OCI-M2 (cell line): ENCODE measurements at regions not wholly inside any gene's neighbourhood (a gene's known extent, or its start where the extent isn't known, plus 50 kb on each side); places are given as distances from the start of the nearest gene placed in this dataset.

ENCODE experiments used
- DNase-seq: peaks from one replicate; lab custom pipeline; 2025; ENCODE audit not compliant: unreplicated experiment; lab: John Stamatoyannopoulos, UW

DNA sequence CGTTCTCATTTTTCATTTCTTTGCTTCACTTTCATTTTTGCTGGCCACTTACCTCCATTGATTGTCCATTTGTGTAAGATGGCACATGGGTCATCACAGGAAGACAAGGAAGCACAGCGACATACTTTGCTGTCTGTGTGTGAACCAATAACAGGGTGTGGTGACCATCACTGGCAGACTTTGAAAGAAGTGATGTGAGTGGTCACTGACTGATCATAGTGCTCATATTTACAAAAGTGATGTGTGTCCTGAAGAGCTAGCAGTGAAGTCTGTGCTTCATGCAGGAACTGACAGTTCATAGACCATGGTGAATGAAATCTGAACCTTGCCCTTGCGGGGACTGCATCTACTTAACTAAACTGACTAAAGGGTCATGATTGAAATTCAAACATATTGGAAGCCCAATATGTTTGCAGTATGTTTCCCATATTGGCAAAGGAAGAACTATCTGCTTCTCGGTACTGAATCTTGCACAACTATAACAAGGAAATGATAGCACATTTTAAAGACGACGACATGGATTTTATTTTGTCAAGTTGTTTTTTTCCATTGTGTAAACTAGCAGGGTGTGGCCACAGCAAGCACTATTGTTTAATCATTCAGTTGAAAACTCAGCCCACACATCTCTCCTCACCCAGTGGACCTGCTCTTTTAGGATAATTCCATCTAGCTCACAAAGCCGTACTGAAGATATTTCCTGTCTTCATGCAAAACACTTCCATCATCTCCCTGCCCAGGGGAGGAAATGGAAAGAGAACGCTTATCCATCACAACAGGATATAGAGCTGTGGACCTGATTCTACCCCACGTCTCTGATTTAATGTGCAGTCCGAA, 232.0 kb upstream of the ANKRD55 start:
- no peak for DNase-seq

GRCh38 chr5:56463944-56464571, 230.9 kb upstream of the ANKRD55 start:
- DNase-seq, result no peak

GRCh38 chr5:56461584-56461983, 228.5 kb upstream of the ANKRD55 start:
- DNase-seq, result no peak

DNA sequence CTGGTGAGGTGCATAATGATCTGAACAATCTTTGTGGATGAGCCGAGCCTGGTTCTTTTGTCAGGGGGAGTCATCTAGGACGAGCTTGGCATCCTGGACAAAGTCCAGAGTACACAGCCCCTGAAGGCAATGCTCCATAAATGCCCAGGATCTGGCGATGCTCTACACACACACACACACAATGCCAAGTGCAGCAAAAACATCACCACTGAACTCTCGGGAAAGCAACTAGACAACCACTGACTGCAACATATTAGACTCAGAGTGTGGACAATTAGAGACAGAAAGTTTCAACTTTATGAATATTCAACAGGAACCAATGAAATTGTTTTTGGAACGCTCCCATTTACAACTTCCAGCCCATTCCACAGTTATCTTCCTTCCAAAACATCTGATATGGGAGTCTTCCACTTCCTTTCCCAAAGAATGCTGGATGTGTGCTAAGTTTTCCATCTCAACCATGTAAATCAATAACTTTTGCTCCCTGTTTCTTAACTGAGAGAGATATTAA, 227.6 kb upstream of the ANKRD55 start:
- no peak for DNase-seq

DNA sequence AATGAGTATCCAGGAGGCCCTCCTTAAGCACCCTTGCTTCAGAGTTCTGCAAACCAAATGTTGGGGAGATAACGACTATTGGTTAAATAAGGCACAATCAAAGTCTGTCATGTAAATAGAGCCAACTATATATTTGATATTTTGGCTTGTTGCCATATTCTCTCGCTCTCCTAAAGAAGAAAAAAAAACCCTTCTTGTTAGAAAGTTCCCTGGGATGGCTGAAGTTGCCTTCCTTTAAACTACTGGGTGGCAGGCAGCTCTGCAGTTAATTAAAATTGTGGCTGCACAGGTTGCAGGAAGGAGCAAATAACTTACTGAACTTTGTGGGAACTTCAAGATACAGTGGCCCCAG, 227.0 kb upstream of the ANKRD55 start:
- DNase-seq, result no peak

GRCh38 chr5:56459394-56460194, 226.5 kb upstream of the ANKRD55 start:
- no peak for DNase-seq

- DNase-seq, result no peak
Observed at GRCh38 chr5:56457887-56458812, 225.0 kb upstream of the ANKRD55 start.

DNA sequence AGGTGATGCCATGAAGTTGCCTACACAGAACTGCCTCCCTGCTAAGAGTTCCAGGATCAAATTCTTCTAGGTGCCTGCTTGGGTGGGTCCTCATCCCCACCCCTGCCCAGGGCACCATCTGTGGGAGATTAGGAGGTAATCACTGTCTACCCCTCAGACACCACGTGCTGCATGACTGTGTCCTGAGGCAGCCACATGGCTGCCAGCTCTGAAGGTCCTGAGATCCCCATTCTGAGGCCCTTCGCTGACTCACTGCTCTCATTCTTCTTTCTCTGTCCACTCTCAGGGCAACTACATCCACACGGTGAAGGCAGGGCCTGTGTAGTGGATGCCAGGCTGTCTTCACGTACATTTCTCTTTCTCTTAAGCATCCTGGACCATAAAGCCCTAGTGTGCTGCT, 222.9 kb upstream of the ANKRD55 start:
- DNase-seq, result no peak

DNA sequence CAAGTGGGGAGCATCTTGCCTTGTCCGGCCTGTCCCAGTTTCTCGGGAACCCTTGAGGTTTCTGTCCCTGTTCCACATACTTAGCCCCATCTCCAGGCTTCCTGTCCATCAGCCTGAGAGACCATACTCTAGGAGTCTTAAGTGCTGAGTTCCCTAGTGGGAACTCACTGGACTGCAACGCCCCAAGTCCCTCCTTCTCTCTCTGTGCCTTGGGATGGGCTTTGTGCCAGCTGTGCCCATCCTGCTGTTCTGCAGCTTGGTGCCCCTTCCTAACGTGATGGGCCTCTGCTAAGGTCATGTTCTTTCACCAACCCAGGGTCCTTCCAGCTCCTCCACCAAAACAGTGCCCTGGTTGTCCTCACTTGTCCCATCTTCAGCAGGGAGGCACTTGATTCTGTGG, 222.3 kb upstream of the ANKRD55 start:
- DNase-seq, result no peak

GRCh38 chr5:56454219-56454862, 221.2 kb upstream of the ANKRD55 start:
- no peak for DNase-seq

DNA sequence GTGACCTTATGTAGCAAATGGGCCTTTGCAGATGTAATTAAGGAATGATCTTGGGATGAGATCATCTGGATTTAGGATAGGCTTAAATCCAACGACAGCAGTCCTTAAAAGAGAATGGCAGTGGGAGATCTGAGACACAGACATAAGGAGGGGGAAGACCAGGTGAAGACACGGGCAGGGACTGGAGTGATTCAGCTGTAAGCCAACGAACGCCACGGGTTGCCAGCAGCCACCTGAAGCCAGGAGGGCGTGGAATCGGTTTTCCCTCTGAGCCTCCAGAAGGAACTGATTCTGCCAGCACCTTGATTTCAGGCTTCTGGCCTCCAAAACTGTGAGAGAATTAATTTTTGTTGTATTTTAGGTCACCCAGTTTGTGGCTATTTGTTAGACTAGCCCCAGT, 218.6 kb upstream of the ANKRD55 start:
- no peak for DNase-seq

GRCh38 chr5:56450766-56451165, 217.6 kb upstream of the ANKRD55 start:
- no peak for DNase-seq

GRCh38 chr5:56449071-56449640, 216.0 kb upstream of the ANKRD55 start:
- no peak for DNase-seq

GRCh38 chr5:56447656-56448055, 214.5 kb upstream of the ANKRD55 start:
- DNase-seq, result no peak

DNA sequence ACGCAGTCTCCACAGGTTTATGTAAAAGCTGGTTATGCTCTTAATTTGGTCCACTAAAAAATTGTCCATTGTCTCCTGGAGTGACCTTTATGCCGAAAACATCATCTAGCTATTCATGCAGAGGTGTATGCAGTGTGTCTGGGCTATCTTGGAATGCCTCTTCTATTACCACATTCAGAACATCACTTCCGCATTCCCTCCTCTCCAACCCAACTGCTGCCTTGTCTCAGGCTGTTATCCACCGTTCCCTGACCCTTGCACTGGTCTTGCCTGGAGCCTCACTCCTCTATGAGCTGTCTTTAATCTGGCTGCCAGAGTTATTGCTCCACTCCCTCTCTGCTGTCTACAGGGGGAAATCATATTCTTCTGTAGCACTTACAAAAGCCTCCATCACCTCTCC, 214.1 kb upstream of the ANKRD55 start:
- DNase-seq, result no peak

GRCh38 chr5:56446728-56447127, 213.6 kb upstream of the ANKRD55 start:
- DNase-seq, result no peak

- no peak for DNase-seq
Observed at GRCh38 chr5:56443826-56444225, 210.7 kb upstream of the ANKRD55 start.

GRCh38 chr5:56440871-56441740, 208.0 kb upstream of the ANKRD55 start:
- no peak for DNase-seq

- DNase-seq, result no peak
Observed at GRCh38 chr5:56434986-56435385, 201.9 kb upstream of the ANKRD55 start.
